ENCODE measurements at regions not wholly inside any gene's neighbourhood (a gene's known extent, or its start where the extent isn't known, plus 50 kb on each side); places are given as distances from the start of the nearest gene placed in this dataset.

DNA sequence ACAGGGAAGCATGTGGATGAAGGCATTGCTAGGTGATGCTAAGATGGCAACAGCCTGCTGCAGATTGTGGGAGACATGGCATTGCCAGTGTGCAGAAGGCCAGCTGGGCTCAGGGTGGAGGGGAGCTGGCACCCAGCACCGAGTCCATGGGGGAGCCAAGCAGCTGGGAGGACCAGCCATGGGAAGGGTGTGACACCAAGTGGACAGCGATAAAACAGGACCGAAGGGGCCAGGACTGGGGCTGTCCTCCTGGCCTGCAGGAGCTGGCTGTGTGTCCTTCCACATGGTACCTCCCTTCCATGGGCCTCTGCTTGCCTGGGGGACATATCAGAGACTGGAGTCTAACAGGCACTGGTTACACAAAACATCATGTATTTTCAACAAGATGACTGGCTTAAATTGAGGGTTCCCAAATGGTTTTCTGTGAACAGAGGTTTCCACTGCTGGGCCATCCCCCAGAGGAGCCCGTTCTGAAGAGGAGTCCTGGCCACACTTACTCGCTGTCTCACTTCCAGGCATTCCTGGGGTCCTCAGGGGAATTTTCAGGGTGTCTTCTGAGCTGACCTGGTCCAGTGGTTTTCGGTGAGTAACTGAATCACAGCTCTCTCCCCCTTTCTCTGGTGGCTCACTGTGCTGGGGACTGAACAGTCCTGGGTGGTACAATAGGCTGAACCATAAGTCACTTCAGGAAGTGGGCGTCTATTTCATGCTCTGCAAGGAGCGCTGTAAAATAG, 60.4 kb upstream of the TNP1 start:
- DNase-seq = no peak

- no peak for DNase-seq
Measured at GRCh38 chr2:216918088-216918680, 58.3 kb upstream of the TNP1 start.

GRCh38 chr2:216916956-216917650, 57.2 kb upstream of the TNP1 start:
- DNase-seq = no peak

GRCh38 chr2:216915557-216916150, 55.8 kb upstream of the TNP1 start:
- DNase-seq = no peak

- DNase-seq = no peak
Measured at GRCh38 chr2:216914491-216914890, 54.6 kb upstream of the TNP1 start.

DNA sequence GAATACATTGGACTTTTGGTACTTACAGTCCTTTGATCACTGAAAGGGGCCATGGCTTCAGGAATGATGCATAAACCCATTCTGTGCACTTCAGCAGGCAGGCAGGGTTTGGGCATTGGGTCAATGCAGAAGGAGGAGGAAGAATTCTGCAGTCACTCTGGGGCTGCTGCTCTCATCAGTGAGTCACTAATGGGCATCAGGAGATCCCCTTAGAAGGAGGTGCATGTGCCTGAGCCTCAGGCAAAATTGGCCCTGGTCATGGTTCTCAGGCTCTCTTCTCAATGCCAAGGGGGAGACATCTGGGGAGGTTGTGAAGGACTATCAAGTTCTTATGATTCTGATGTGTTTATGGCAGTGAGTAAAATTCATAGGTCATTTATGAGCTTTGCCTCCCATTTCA, 52.0 kb upstream of the TNP1 start:
- no peak for DNase-seq

GRCh38 chr2:216911008-216911407, 51.1 kb upstream of the TNP1 start:
- no peak for DNase-seq

DNA sequence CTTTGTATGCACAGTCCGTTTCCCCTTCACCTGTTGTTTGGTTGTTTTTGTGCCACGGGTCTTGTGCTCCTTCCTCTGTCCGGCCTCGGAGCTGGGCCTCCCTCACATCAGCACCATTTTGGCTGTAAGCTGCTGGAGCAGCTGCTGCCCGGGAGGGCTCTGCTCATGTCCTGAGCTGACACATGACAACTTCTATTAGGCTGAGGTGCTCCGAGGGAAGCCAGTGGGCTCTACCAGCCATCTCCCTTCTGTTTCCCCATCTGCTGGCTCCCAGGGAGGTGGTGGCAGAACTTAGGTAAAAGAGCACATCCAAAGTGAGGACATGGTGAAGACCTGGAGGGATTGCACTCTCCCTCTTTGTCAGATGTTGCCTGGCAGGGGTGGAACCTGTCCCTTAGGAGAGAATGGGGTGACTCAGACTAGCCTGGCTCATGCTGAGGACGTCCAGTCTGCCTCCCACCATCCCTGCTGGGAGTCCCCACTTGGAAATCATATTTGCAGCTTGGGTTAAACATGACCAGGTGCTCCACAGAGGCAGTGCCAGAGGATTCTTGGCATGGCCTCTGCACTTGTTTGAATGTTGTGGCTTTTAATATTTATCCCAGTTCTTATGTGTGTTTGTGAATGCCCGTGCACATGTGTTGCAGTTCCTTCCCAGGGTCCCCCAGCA, 49.8 kb upstream of the TNP1 start:
- no peak for DNase-seq

Data from CD4-positive, alpha-beta T cell treated with Interleukin-17A for 1 hour (primary cell).